ENCODE measurements at regions not wholly inside any gene's neighbourhood (a gene's known extent, or its start where the extent isn't known, plus 50 kb on each side); places are given as distances from the start of the nearest gene placed in this dataset.

- no peaks in the 10 kb centered on the region for H3K36me3 Mint-ChIP-seq (ENCODE audit: unreplicated experiment)
- H3K27me3 Mint-ChIP-seq (ENCODE audit: unreplicated experiment), result no peaks in the 10 kb centered on the region
- peaks cover 11% of the 10 kb centered on the region for H3K4me1 Mint-ChIP-seq (ENCODE audit: unreplicated experiment)
- TF ChIP-seq, protein P1, sequence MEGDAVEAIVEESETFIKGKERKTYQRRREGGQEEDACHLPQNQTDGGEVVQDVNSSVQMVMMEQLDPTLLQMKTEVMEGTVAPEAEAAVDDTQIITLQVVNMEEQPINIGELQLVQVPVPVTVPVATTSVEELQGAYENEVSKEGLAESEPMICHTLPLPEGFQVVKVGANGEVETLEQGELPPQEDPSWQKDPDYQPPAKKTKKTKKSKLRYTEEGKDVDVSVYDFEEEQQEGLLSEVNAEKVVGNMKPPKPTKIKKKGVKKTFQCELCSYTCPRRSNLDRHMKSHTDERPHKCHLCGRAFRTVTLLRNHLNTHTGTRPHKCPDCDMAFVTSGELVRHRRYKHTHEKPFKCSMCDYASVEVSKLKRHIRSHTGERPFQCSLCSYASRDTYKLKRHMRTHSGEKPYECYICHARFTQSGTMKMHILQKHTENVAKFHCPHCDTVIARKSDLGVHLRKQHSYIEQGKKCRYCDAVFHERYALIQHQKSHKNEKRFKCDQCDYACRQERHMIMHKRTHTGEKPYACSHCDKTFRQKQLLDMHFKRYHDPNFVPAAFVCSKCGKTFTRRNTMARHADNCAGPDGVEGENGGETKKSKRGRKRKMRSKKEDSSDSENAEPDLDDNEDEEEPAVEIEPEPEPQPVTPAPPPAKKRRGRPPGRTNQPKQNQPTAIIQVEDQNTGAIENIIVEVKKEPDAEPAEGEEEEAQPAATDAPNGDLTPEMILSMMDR (IDR thresholded peaks at IDR 0.05), result no peak
- H3K27ac Mint-ChIP-seq (ENCODE audit: unreplicated experiment), result no peak overlapping the region
- no peak for DNase-seq (ENCODE audit: extremely low spot score, unreplicated experiment)
- H3K4me3 Mint-ChIP-seq (ENCODE audit: unreplicated experiment), result no peak overlapping the region
- H3K9me3 Mint-ChIP-seq (ENCODE audit: unreplicated experiment), result no peaks in the 10 kb centered on the region
Observed at GRCh38 chr6:37580176-37580955, 80.7 kb upstream of the CCDC167 start.

- Mint-ChIP-seq H3K4me1 (ENCODE audit: unreplicated experiment) (peaks cover 11% of the 10 kb centered on the region), H3K27me3 (ENCODE audit: unreplicated experiment) (no peaks in the 10 kb centered on the region), H3K36me3 (ENCODE audit: unreplicated experiment) (no peaks in the 10 kb centered on the region), H3K4me3 (ENCODE audit: unreplicated experiment) (no peak overlapping the region), H3K27ac (ENCODE audit: unreplicated experiment) (no peak overlapping the region), H3K9me3 (ENCODE audit: unreplicated experiment) (no peaks in the 10 kb centered on the region)
- TF ChIP-seq, protein P1 (IDR thresholded peaks at IDR 0.05), result no peak
- DNase-seq (ENCODE audit: extremely low spot score, unreplicated experiment), result no peak
Observed at GRCh38 chr6:37579444-37580067, 79.9 kb upstream of the CCDC167 start.

- Mint-ChIP-seq H3K27me3 (ENCODE audit: unreplicated experiment) (no peaks in the 10 kb centered on the region), H3K4me3 (ENCODE audit: unreplicated experiment) (no peak overlapping the region), H3K36me3 (ENCODE audit: unreplicated experiment) (no peaks in the 10 kb centered on the region), H3K4me1 (ENCODE audit: unreplicated experiment) (peaks cover 11% of the 10 kb centered on the region), H3K27ac (ENCODE audit: unreplicated experiment) (no peak overlapping the region), H3K9me3 (ENCODE audit: unreplicated experiment) (no peaks in the 10 kb centered on the region)
- DNase-seq (ENCODE audit: extremely low spot score, unreplicated experiment), result no peak
- TF ChIP-seq, protein P1 (IDR thresholded peaks at IDR 0.05), result no peak
Observed at GRCh38 chr6:37578104-37578503, 78.4 kb upstream of the CCDC167 start.

DNA sequence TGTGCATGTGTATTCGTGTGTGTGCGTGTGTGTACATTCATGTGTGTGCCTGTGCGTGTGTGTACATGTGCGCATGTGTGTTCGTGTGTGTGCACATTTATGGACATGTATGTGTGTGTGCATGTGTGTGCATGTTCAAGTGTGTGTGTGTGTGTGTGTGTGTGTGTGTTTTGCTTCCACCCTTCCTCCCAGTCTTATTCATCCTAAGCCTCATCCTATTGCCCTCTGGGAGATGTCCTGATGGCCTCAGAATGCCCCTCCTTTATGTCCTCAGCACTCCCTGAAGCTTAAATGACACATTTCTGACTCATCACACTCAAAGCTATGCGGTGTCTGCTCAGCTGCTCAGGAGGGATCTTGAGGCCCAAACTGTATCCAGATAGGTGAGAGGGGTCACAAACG, 76.6 kb upstream of the CCDC167 start:
- no peaks in the 10 kb centered on the region for H3K9me3 Mint-ChIP-seq (ENCODE audit: unreplicated experiment)
- no peak for DNase-seq (ENCODE audit: extremely low spot score, unreplicated experiment)
- no peaks in the 10 kb centered on the region for H3K36me3 Mint-ChIP-seq (ENCODE audit: unreplicated experiment)
- TF ChIP-seq, protein P1 (IDR thresholded peaks at IDR 0.05), result no peak
- no peaks in the 10 kb centered on the region for H3K27me3 Mint-ChIP-seq (ENCODE audit: unreplicated experiment)
- H3K4me3 Mint-ChIP-seq (ENCODE audit: unreplicated experiment), result no peak overlapping the region
- H3K4me1 Mint-ChIP-seq (ENCODE audit: unreplicated experiment), result peaks cover 11% of the 10 kb centered on the region
- no peak overlapping the region for H3K27ac Mint-ChIP-seq (ENCODE audit: unreplicated experiment)

DNA sequence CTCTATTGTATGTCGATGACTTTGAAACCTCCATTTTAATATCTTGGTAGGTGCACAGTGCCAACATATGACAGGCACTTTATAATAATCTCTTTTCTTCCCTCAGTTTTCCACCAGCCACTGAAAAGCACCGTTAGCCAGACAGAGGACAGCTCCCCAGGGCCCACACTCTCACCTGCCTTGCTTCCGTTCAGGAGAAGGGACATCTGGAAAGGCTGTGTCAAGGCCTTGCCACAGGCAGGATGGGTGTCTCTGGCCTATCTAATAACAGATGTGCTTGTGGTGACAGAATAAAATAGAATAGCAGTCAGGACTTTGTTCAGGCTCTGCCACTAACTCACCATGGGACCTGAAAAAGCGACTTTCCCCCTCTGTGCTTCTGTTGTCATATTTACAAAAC, 75.5 kb upstream of the CCDC167 start:
- Mint-ChIP-seq H3K4me1 (ENCODE audit: unreplicated experiment) (peaks cover 11% of the 10 kb centered on the region), H3K27ac (ENCODE audit: unreplicated experiment) (no peak overlapping the region), H3K9me3 (ENCODE audit: unreplicated experiment) (no peaks in the 10 kb centered on the region)

More for the DNA sequence above, 75.5 kb upstream of the CCDC167 start:
- Mint-ChIP-seq H3K27me3 (ENCODE audit: unreplicated experiment) (peaks cover 9% of the 10 kb centered on the region), H3K36me3 (ENCODE audit: unreplicated experiment) (no peaks in the 10 kb centered on the region), H3K4me3 (ENCODE audit: unreplicated experiment) (no peak overlapping the region)
- TF ChIP-seq, protein P1 (IDR thresholded peaks at IDR 0.05), result no peak
- DNase-seq (ENCODE audit: extremely low spot score, unreplicated experiment), result no peak

Measured in osteocyte (in vitro differentiated cells).